ENCODE measurements at regions not wholly inside any gene's neighbourhood (a gene's known extent, or its start where the extent isn't known, plus 50 kb on each side); places are given as distances from the start of the nearest gene placed in this dataset.

- TF ChIP-seq CTCF (IDR thresholded peaks at IDR 0.05; ENCODE audit: low read depth, low read length), result no peak
- DNase-seq (ENCODE audit: low read depth, low spot score), result no peak
- H3K27ac ChIP-seq (ENCODE audit: low read depth, low read length), result no peak overlapping the region
- CTCF ChIA-PET, result interaction anchor here (0.7 kb wide), 1 partner anchor 395 kb away, joined by 3 read pairs; no protein-coding TSS in a partner anchor
- H3K4me3 ChIP-seq (ENCODE audit: low read depth, low read length), result no peak overlapping the region
- POLR2A ChIA-PET, result no interaction called here
- no peaks in the 10 kb centered on the region for H3K27me3 ChIP-seq (ENCODE audit: control insufficient read depth, insufficient read depth, low read length)
- no peaks in the 10 kb centered on the region for H3K9me3 ChIP-seq (ENCODE audit: control insufficient read depth, insufficient read depth, low read length)
Observed at GRCh38 chr18:28705482-28705881, 528.6 kb upstream of the CDH2 start.

- Histone ChIP-seq H3K9me3 (ENCODE audit: control insufficient read depth, insufficient read depth, low read length) (no peaks in the 10 kb centered on the region), H3K4me3 (ENCODE audit: low read depth, low read length) (no peak overlapping the region), H3K27me3 (ENCODE audit: control insufficient read depth, insufficient read depth, low read length) (no peaks in the 10 kb centered on the region), H3K27ac (ENCODE audit: low read depth, low read length) (no peak overlapping the region)
- ChIA-PET POLR2A (no interaction called here), CTCF (no interaction called here)
- TF ChIP-seq CTCF (IDR thresholded peaks at IDR 0.05; ENCODE audit: low read depth, low read length), result no peak
- no peak for DNase-seq (ENCODE audit: low read depth, low spot score)
Observed at GRCh38 chr18:28692337-28692736, 515.4 kb upstream of the CDH2 start.

- no peak for TF ChIP-seq CTCF (IDR thresholded peaks at IDR 0.05; ENCODE audit: low read depth, low read length)
- no peak for DNase-seq (ENCODE audit: low read depth, low spot score)
Observed at GRCh38 chr18:28691496-28691840, 514.5 kb upstream of the CDH2 start.

GRCh38 chr18:28690836-28691495 lies 514.0 kb upstream of the CDH2 start:
- no peak for TF ChIP-seq CTCF (IDR thresholded peaks at IDR 0.05; ENCODE audit: low read depth, low read length)
- Histone ChIP-seq H3K4me3 (ENCODE audit: low read depth, low read length) (no peak overlapping the region), H3K27ac (ENCODE audit: low read depth, low read length) (no peak overlapping the region), H3K9me3 (ENCODE audit: control insufficient read depth, insufficient read depth, low read length) (no peaks in the 10 kb centered on the region), H3K27me3 (ENCODE audit: control insufficient read depth, insufficient read depth, low read length) (no peaks in the 10 kb centered on the region)
- CTCF ChIA-PET, result no interaction called here
- DNase-seq (ENCODE audit: low read depth, low spot score), result no peak
- POLR2A ChIA-PET, result no interaction called here

More at GRCh38 chr18:28691496-28691840, 514.5 kb upstream of the CDH2 start:
- Histone ChIP-seq H3K9me3 (ENCODE audit: control insufficient read depth, insufficient read depth, low read length) (no peaks in the 10 kb centered on the region), H3K4me3 (ENCODE audit: low read depth, low read length) (no peak overlapping the region), H3K27me3 (ENCODE audit: control insufficient read depth, insufficient read depth, low read length) (no peaks in the 10 kb centered on the region), H3K27ac (ENCODE audit: low read depth, low read length) (no peak overlapping the region)
- CTCF ChIA-PET, result no interaction called here
- POLR2A ChIA-PET, result no interaction called here

- no peak for DNase-seq (ENCODE audit: low read depth, low spot score)
- ChIA-PET POLR2A (interaction anchor here (0.6 kb wide), 1 partner anchor 695 kb away, joined by 3 read pairs; no protein-coding TSS in a partner anchor), CTCF (interaction anchor here (1.2 kb wide), 1 partner anchor 10 kb away, joined by 3 read pairs; no protein-coding TSS in a partner anchor)
- Histone ChIP-seq H3K27ac (ENCODE audit: low read depth, low read length) (no peak overlapping the region), H3K27me3 (ENCODE audit: control insufficient read depth, insufficient read depth, low read length) (no peaks in the 10 kb centered on the region), H3K4me3 (ENCODE audit: low read depth, low read length) (no peak overlapping the region), H3K9me3 (ENCODE audit: control insufficient read depth, insufficient read depth, low read length) (no peaks in the 10 kb centered on the region)
- no peak for TF ChIP-seq CTCF (IDR thresholded peaks at IDR 0.05; ENCODE audit: low read depth, low read length)
Observed at GRCh38 chr18:28690100-28690499, 513.2 kb upstream of the CDH2 start.

Measured in AG04450 (cell line).